GM19023 (cell line): ENCODE measurements at regions not wholly inside any gene's neighbourhood (a gene's known extent, or its start where the extent isn't known, plus 50 kb on each side); places are given as distances from the start of the nearest gene placed in this dataset.
"Not testable (repeated sequence)": the region's sequence is repeated elsewhere in the genome, so short reads cannot be mapped to it uniquely, and the experiment has no call there.

Source experiments
- ATAC-seq: cut with Tn5 transposase; IDR thresholded peaks from one replicate; pipeline ENCODE4 v1.9.1; 2021; ENCODE audit warnings: mild to moderate bottlenecking, moderate library complexity; ENCODE audit not compliant: unreplicated experiment

DNA sequence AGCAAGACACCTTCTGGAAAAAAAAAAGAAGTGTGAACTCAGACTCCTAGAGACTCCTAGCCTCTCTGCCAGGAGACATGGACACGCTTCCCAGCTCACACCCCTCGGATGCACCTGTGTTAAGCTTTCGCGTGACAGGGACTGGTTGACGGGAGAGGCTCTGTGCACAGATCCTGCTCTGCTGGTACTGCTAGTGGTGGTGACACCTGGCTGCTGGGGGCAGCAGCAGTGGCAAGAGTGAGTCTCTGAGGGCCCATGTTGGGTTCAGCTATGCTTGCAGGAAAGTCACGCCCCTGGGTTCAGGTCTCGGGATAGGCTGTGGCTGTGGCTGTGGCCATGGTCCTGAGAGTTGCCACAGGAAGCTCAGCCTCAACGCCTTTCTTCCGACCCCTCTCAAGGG is 81.1 kb downstream of the XRCC2 start:
- ATAC-seq = no peak

DNA sequence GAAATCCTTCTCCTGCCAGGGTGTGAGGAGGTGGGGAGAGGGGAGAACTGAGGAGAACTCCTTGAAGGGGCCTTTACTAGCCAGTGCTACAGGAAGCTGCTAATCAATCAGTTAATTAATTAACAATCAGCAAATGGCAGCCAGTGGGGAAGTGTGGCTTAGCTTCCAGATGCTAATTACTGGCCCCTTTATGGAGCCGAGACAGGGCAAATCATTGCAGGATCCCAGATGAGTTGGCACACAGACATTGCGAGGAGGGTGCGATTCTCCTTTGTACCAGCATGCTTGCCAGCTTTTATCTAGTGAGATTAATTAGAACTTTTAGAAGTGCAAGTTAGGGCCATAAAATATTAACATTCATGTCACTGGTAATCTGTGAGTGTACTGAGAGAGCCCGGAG is 84.0 kb downstream of the XRCC2 start:
- ATAC-seq = no peak

DNA sequence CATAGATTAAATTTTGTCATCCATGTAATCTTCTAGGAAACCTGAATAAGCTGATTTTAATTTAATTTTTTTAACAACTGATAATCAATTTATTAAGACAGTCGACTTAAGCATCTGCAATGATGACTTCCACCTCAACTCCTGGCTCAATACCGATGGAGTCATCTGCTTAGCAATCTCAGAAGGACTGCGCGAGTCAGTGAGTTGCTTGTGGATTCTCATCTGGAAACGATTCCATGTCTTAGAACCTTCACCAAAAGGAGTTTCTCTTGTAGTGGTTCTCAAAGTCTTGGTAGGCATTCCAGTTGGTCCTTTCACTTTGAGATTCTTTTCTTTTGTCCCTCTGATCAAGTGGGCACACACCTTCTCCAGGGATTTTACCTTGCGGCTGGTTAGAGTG is 85.5 kb downstream of the XRCC2 start:
- no peak for ATAC-seq

DNA sequence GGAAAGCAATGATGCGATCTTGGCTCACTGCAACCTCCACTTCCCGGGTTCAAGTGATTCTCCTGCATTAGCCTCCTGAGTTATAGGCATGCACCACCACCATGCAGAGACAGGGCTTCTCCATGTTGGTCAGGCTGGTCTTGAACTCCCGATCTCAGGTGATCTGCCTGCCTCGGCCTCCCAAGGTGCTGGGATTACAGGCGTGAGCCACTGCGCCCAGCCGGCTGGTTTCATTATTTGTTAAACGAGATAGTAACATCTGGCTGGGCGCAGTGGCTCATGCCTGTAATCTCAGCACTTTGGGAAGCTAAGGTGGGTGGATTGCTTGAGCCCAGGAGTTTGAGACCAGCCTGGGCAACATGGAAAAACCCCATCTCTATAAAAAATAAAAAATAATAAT is 86.1 kb downstream of the XRCC2 start:
- not testable (repeated sequence) for ATAC-seq

DNA sequence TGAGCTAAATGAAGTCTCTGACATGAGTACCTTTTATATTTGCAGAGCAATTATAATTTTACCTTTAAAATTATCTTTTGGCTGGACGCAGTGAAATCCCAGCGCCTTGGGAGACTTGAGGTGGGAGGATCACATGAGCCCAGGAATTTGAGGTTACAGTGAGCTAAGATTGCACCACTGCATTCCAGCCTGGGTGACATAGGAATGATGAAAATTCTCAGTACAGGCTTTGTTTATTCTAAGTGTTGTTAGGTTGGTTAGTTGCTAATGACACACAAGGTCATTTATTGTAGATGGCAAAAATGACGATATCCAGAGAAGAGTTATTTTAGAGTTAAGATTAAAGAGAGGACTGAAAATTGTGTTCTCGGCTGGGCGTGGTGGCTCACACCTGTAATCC is 87.6 kb downstream of the XRCC2 start:
- no peak for ATAC-seq

DNA sequence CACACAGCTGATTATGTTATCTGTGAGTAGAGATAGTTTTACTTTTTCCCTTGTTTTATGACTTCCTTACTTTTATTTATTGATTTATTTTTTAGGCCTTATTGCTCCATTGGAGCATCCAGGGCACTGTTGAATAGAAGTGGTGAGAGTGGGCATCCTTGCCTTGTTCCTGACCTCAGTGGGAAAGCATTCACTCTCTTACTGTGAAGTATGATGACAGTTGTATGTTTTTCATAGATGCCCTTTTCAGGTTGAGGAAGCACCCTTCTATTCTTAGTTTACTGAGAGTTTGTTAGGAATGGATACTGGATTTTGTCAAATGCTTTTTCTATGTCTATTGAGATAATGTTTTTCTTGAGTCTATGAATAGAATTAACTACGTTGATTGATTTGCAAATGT is 88.6 kb downstream of the XRCC2 start:
- no peak for ATAC-seq

DNA sequence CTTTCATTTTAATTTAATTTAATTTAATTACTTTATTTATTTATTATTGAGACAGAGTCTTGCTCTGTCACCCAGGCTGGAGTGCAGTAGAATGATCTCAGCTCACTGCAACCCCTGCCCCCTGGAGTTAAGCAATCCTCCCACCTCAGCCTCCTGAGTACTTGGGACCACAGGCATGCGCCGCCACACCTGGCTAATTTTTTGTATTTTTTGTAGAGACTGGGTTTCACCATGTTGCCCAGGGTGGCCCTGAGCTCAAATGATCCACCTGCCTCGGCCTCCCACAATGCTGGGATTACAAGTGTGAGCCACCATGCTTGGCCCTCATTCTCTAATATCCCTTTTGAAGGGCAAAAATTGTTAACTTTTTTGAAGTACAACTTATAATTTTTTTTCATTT is 92.9 kb downstream of the XRCC2 start:
- no peak for ATAC-seq

DNA sequence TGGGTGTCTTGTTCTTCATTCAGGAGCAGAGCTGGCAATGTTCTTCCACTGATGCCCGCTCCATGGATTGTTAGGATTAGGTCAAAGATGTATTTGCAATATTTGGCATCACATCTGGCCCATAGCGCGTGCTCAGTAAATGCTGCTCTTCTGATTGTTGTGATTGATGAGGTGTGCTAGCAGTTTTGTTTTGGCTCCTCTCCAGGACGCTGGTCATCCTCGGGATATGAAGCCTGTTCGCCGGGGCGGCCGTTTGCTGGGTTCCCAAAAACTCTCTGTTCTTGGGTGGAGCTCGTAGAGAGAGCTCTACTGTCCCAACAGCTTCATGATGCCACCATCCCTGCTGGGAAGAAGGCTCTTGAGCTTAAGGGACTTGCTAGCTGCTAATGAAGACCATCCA is 96.9 kb downstream of the XRCC2 start:
- no peak for ATAC-seq

DNA sequence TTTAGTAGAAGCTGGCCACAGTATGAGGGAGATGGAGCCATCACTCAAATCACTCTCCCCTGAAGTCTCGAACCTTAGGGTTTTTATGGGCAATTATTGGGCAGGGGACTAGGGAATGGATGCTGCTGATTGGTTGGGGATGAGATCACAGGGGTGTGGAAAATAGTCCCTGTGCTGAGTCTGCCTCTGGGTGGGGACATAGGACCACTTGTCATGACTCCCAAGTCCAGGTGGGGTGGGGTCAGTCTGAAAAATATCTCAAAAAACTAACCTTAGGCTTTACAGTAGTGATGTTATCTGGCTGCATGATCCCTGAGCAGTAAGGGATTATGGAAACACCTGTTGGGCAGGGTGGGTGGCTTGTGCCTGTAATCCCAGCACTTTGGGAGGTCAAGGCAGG is 98.6 kb downstream of the XRCC2 start:
- no peak for ATAC-seq

DNA sequence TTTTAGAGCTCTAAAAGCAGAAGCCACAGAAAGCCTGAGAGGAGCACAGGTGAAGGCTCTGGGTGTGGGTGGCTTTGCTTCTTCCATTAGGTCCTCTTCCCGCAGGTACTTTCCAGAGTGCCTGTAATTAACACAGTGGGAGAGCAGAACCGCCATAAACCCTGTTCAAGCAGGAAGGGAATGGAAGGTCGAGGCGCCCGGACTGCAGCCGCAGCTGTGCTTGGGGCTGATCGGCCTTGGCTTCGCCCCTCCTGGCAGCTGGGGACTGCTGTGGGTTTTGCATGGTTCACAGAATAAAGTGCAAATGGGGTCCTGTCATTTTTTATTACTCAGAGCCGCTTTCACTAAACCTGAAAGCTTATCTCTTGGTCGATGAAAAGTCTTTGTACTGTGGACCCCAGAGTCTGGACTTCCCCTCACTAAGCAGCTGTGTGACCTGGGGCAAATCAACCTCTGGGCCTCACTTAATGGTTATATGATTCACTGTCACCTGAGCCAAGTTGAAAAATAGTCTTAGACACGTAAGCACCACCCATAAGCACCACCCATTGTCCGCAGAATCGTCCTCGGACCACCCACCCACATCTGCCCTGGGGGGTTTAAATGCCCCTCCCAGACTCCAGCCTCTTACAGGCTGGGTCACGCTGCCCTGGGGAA is 100.9 kb downstream of the XRCC2 start:
- ATAC-seq = peak; percentile 84

DNA sequence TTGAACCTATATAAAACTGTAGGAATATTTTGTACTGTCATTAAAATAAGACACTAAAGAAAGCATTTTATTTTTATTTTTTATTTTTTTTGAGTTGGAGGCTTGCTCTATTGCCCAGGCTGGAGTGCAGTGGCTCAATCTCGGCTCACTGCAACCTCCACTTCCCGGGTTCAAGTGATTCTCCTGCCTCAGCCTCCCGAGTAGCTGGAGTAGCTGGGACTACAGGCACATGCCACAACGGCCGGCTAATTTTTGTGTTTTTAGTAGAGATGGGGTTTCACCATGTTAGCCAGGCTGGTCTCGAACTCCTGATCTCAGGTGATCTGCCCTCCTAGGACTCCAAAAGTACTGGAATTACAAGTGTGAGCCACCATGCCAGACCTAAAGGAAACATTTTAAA is 102.8 kb downstream of the XRCC2 start:
- ATAC-seq = not testable (repeated sequence)

DNA sequence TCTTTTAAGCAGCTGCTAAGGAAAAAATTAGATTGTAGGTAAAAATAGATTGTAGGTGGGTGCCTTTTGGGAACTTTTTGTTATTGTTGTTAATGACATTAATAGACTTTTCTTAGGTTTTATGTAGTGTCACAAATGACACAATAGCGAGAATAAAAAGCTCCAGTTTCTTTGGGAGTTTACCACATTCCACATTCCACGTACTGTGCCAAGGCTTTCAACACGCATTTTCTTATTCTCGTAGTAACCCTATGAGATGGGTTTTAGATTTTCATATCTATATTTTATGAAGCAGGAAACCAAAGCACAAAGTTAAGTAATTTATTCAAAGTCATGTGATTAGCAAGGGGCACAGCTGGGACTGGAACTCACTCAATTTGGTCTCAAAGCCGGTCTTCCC is 103.8 kb downstream of the XRCC2 start:
- ATAC-seq = no peak

DNA sequence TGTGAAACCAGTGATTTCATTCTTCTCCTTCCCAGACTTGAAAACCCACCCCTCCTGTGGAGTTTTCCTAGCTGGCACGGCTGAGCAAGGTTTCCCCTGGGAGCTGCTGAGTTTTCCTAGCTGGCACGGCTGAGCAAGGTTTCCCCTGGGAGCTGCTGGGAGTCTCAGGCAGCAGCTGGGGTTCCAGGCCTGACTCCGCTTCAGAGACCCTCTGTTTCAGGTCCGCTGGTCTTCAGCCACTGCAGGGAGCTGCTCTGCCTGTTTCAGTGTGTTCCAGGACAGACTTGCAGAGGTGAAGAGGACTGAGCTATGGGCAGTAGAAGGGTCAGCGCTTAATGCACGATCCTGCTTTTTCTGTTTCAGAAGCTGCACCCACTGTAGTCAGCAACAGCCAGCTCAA is 104.9 kb downstream of the XRCC2 start:
- ATAC-seq = no peak

DNA sequence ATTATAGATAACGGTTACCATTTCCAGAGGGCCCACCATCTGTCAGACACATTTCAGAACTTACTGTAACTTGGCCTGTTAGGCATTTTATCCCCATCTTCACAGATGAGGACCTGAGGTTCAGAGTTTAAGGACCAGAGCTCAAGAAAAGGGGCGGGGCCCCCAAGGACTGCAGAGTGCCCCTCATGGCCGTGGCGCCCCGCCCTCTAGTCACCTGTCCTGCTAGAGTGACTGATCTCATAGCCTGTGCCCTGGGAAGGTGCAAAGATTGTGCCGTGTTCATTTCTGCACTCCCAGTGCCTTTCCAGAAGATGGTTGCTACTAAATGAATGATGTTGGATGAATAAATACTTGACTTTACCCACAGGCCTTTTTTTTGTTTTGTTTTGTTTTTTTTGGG is 107.0 kb downstream of the XRCC2 start:
- no peak for ATAC-seq

DNA sequence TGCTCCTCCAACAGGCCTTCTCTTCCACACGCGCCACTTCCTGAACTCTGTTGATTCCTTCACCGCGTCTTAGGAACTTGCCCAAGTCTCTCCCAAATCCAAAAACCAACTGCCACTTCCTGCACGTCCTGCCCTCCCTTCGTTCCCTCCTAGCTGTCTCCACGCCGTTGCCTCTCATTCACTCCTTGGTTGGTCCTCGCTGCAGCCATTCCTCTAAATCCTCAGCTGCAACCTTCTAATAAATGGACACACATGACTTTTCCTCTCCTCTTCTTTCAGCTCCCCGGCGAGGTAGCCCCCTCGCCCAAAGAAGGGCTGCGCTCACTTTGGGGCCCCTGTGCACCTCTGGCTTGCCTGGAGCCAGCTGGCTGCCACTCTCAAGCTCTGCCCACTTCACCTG is 110.2 kb downstream of the XRCC2 start:
- ATAC-seq = no peak

DNA sequence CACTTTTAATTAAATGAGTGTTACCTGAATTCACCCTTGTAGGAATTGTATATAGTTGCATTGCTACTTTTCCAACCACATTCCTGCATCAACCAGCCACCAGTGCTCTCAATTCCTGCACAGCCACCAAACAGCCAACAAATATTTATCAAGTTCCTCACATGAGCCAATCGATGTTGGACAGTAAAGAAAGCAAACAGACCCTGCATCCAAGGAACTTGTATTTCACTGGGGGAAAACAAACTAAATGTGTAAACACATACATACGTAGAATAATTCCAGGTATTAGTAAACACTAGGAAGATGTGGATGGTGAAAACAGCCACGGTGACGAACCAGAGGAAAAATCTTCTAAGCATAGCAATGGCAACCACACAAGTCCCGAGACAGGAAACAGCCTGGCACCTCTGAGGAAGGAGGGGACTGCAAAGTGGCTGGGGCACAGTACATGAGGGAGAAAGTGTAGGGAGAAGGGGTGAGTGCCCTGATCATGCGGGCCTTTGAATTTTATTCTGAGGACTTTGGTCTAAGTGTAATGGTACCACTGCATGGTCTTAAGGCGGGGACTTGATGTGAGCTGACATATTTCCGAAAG is 111.2 kb downstream of the XRCC2 start:
- ATAC-seq = no peak

DNA sequence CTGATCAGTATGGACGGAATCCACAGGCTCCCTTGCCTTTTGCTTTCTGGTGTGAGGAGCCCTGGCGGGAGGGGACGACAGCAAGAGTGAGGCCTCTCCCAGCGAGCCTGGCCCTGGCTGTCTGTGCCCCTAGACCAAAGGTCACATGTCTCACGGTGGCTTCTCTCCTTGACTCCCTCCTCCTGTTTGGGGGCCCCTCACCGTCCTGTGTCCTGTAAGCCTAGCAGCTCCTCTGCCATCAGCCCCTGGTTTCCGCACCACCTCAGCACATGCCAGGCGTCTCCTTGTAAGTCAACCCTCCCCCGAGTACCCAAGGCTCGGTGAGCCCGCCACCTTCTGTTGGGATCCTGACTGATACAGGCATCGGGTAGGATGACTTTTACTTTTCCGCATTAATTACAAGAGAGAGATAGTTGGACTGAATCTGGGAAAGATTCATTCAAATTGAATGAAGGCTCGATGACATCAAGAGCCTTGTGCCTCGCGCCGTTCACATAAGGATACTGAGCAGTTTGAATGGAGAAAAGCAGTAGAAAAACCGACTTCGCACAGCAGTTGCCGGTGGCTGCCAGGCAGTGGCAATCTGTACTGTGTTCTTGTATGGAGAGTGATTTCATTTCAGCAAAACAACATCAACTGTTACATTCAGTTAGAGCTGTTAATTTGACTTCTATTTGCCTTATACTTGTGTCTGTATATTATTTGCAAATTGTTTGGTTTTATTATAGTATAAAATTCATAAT is 119.8 kb downstream of the XRCC2 start:
- ATAC-seq = no peak

DNA sequence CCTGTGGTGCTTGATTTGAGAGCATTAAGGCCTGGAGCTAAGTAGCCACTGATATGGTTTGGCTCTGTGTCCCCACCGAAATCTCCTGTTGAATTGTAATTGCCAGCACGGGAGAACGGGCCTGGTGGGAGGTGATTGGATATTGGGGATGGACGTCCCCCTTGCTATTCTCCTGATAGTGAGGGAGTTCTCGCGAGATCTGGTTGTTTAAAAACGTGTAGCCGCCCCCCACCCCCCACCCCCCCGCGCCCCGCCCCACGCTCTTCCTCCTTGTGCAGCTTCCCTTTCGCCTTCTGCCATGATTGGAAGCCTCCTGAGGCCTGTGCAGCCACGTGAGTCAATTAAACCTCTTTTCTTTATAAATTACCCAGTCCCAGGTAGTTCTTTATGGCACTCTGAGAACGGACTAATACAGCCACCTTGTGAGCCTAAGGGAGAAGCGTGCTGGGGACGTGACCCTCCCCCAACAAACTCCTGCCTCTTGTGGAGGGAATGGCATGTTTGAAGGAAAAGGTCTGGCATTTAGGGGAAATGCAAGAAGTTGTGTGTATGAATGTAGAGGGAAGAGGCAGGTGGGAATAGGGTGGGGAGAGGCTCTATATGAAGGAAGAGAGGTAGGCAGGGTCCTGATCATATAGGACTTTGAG is 118.0 kb upstream of the KMT2C start:
- ATAC-seq = no peak

DNA sequence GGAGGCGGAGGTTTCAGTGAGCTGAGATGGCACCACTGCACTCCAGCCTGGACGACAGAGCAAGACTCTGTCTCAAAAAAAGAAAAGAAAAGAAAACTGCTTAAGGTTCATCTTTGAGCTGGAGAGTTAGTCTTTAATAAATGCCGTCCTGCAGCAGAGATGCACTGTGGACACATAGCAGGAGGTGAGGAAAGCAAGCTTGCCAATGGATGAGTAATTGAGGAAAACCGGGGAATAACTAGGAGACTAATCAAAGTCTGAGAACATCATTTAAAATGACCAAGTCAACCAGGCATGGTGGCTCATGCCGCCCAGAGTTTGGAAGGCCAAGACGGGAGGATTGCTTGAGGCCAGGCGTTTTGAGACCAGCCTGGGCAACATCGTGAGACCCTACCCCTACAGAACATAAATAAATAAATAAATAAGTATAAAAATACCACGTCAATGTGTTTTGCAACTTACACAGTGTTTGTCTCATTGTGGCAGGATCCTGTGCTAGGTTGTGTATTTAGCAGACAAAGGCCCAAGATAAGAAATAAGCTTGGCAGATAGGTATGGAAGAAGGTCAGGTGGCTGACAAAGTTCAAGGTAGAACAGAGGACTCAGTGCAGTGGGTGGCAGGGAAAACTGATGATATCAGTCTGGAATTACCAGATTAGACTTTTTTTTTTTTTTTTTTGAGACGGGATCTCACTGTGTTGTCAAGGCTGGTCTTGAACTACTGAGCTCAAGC is 115.7 kb upstream of the KMT2C start:
- no peak for ATAC-seq

DNA sequence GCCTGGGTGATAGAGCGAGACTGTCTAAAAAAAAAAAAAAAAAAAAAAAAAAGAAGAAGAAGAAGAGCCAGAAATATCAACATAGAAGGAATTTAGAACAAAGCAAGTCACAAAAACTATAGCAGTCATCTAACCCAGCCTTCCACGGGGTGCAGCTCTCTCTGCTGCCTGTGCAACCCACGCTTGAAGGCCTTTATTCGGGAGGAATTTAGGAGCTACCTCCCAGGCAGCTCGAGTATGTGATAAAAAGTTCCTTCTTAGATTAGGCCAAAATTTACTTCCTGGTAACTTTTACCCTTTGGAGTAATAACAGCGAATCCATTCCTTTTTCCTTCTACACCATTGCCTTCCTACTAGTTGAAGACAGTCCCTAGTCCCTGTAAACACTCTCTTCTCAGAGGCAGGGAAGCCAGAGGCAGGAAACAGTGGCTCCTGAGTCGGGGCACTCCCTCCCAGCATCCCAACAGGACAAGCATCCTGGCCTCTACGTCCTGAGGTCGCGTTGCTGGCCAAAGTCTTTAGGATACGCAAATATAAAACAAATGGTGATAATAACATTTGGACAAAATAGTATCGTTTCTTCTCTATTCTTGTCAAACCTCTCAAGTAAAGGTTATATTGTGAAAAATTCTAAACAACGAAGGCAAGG is 109.3 kb upstream of the KMT2C start:
- no peak for ATAC-seq

DNA sequence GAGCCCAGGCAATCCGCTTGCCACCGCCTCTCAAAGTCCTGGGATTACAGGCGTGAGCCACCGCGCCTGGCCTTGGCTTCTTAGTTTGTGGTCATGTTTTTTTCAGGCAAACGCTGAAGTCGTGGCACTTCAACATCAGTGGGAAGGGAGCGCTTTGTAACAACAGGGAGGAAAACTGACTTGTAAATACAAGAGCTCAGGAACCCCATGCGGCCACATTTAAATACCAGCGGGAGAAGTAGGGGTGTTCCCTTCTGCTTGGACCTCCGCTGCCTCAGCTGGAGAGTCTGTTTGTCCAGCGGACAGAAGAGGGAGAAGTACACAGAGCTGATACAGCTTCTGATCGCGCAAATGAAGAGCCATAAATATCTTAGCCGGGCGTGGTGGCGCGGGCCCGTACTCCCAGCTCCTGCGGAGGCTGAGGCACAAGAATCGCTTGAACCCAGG is 108.7 kb upstream of the KMT2C start:
- ATAC-seq = no peak
